ENCODE measurements at regions not wholly inside any gene's neighbourhood (a gene's known extent, or its start where the extent isn't known, plus 50 kb on each side); places are given as distances from the start of the nearest gene placed in this dataset.

GRCh38 chr1:105083611-105084010 is 1333.9 kb downstream of the AMY1C start:
- no peak for TF ChIP-seq TAF1 (IDR thresholded peaks at IDR 0.05; ENCODE audit: low read depth, low read length)
- no peak for TF ChIP-seq POLR2A (IDR thresholded peaks at IDR 0.05; ENCODE audit: low read depth, low read length)
- TF ChIP-seq POLR2AphosphoS5 (IDR thresholded peaks at IDR 0.05; ENCODE audit: low read depth, low read length), result no peak
